Endothelial cell of umbilical vein (primary cell): ENCODE measurements at regions not wholly inside any gene's neighbourhood (a gene's known extent, or its start where the extent isn't known, plus 50 kb on each side); places are given as distances from the start of the nearest gene placed in this dataset.
"Not testable (repeated sequence)": the region's sequence is repeated elsewhere in the genome, so short reads cannot be mapped to it uniquely, and the experiment has no call there.

Experiments
- BruUV-seq: library from RNA; stranded (reverse); fragments of 400-500 nt; replicated peaks from 2 replicates; lab custom pipeline; 2021; lab: Mats Ljungman, UMichigan
- CTCF ChIA-PET: fragments of 300-600, 350-600 bp; sonication (Branson Sonifier 250); formaldehyde crosslinking; loops from one replicate; lab custom pipeline; 2021; ENCODE audit warnings: antibody characterized with exemption, inconsistent platforms; lab: Charles Lee
- POLR2A ChIA-PET: fragments of 300-600, 350-600 bp; sonication (Branson Sonifier 250); formaldehyde crosslinking; loops from one replicate; lab custom pipeline; 2021; ENCODE audit warnings: antibody characterized with exemption, inconsistent platforms; lab: Charles Lee
- DNase-seq: peaks from one replicate; pipeline ENCODE4 v3.0.0-alpha.2; 2011; ENCODE audit warnings: low read depth, low spot score
- FAIRE-seq: peaks from 2 replicates; lab custom pipeline; 2011; peaks lifted over from hg19 to GRCh38; lab: Jason Lieb, UNC
- H2AFZ ChIP-seq: 2 replicates; pipeline ENCODE4 v1.6.0; 2012; ENCODE audit warnings: low read depth, low read length, control low read depth, inconsistent platforms
- H3K27ac ChIP-seq: 2 replicates; pipeline ENCODE4 v1.5.1; 2011; ENCODE audit warnings: low read depth, mild to moderate bottlenecking, control low read depth, low read length, moderate library complexity; ENCODE audit not compliant: insufficient read depth
- H3K27me3 ChIP-seq, 2 experiments: 2 replicates each; pipeline versions ENCODE4 v1.6.0 to v1.6.1; 2011; ENCODE audit warnings: low read length in 2 of 2, mixed read lengths in 1 of 2; ENCODE audit not compliant: control insufficient read depth in 2 of 2, insufficient read depth in 2 of 2
- H3K36me3 ChIP-seq, 2 experiments: 2 replicates in 1 of 2; 3 replicates in 1 of 2; pipeline ENCODE4 v1.5.1; 2011; ENCODE audit warnings: low read length in 2 of 2, mild to moderate bottlenecking in 1 of 2, moderate library complexity in 1 of 2; ENCODE audit not compliant: control insufficient read depth in 2 of 2, insufficient read depth in 2 of 2; ENCODE audit errors: extremely low read depth in 1 of 2
- H3K4me1 ChIP-seq: 3 replicates; pipeline ENCODE4 v1.5.1; 2011; ENCODE audit warnings: mild to moderate bottlenecking, low read length; ENCODE audit not compliant: control insufficient read depth, insufficient read depth; ENCODE audit errors: extremely low read depth
- H3K4me2 ChIP-seq: 2 replicates; pipeline ENCODE4 v1.6.1; 2011; ENCODE audit warnings: low read length, control low read depth, mixed read lengths; ENCODE audit not compliant: insufficient read depth
- H3K4me3 ChIP-seq, 3 experiments: fragments of 200-600 bp in 1 of 3; sonication (generic), shearing (Covaris generic) in 1 of 3; replicated peaks in 1 of 3; 2 replicates each; pipeline ENCODE4 v1.5.1; 2011 to 2016; ENCODE audit warnings: control low read depth in 3 of 3, low read length in 3 of 3, mild to moderate bottlenecking in 2 of 3, inconsistent platforms in 1 of 3, low read depth in 1 of 3, moderate library complexity in 1 of 3; ENCODE audit not compliant: insufficient read depth in 1 of 3
- H3K79me2 ChIP-seq: 2 replicates; pipeline ENCODE4 v1.6.0; 2012; ENCODE audit warnings: low read length, inconsistent platforms; ENCODE audit not compliant: control insufficient read depth, insufficient read depth
- H3K9ac ChIP-seq: replicated peaks from 2 replicates; pipeline ENCODE3; 2011; ENCODE audit warnings: low read length, control low read depth; ENCODE audit not compliant: insufficient read depth; ENCODE audit errors: extremely low read depth
- H3K9me1 ChIP-seq: replicated peaks from 3 replicates; pipeline ENCODE4 v1.6.0; 2011; ENCODE audit warnings: mild to moderate bottlenecking, low read length; ENCODE audit not compliant: control insufficient read depth, insufficient read depth; ENCODE audit errors: extremely low read depth
- H3K9me3 ChIP-seq: replicated peaks from 2 replicates; pipeline ENCODE4 v1.5.1; 2012; ENCODE audit warnings: low read length, inconsistent platforms; ENCODE audit not compliant: control insufficient read depth, insufficient read depth
- H4K20me1 ChIP-seq: replicated peaks from 2 replicates; pipeline ENCODE3; 2011; ENCODE audit warnings: mild to moderate bottlenecking, low read length; ENCODE audit not compliant: control insufficient read depth, insufficient read depth; ENCODE audit errors: extremely low read depth
- CTCF ChIP-seq, 2 donors: IDR thresholded peaks; 1 replicate in 1 of 2; 2 replicates in 1 of 2; pipeline ENCODE4 v1.5.1; 2011; ENCODE audit warnings: low read length in 2 of 2, mild to moderate bottlenecking in 2 of 2, moderate library complexity in 2 of 2, control low read depth in 1 of 2, inconsistent platforms in 1 of 2, low read depth in 1 of 2; ENCODE audit not compliant: insufficient read depth in 1 of 2; ENCODE audit errors: extremely low read depth in 1 of 2
- EZH2 ChIP-seq: IDR thresholded peaks from 2 replicates; pipeline ENCODE4 v1.6.1; 2012; ENCODE audit warnings: borderline replicate concordance, low read depth, mild to moderate bottlenecking, moderate library complexity, low read length, inconsistent platforms; ENCODE audit not compliant: severe bottlenecking
- FOS ChIP-seq: IDR thresholded peaks from 2 replicates; pipeline ENCODE4 v1.6.1; 2011; ENCODE audit warnings: mild to moderate bottlenecking, low read length, moderate library complexity, borderline replicate concordance; ENCODE audit not compliant: insufficient read depth
- GATA2 ChIP-seq: IDR thresholded peaks from 2 replicates; pipeline ENCODE4 v1.7.0; 2011; ENCODE audit warnings: low read depth, mild to moderate bottlenecking, moderate library complexity, mixed read lengths, low read length; ENCODE audit not compliant: insufficient read length, insufficient read depth
- JUN ChIP-seq: IDR thresholded peaks from 2 replicates; pipeline ENCODE4 v1.6.1; 2011; ENCODE audit warnings: borderline replicate concordance, low read depth; ENCODE audit not compliant: insufficient read length, insufficient read depth
- MYC ChIP-seq: IDR thresholded peaks from one replicate; pipeline ENCODE4 v1.6.1; 2011; ENCODE audit warnings: mild to moderate bottlenecking, low read depth, low read length
- POLR2A ChIP-seq: IDR thresholded peaks from 2 replicates; pipeline ENCODE4 v1.6.1; 2012; ENCODE audit warnings: low read depth, mild to moderate bottlenecking, control low read depth, low read length
- POLR2AphosphoS5 ChIP-seq: IDR thresholded peaks from 2 replicates; pipeline ENCODE4 v1.6.1; 2012; ENCODE audit warnings: low read depth, mild to moderate bottlenecking, control low read depth, low read length, moderate library complexity; ENCODE audit not compliant: insufficient read depth
- dilution Hi-C: fragments of 300-500 bp; cut with MboI; formaldehyde crosslinking; loops from one replicate; pipeline ENCODE4 v1.15.0; 2019; ENCODE audit warnings: low sequenced_read_pairs; ENCODE audit not compliant: extremely low pct_ligation_motif_present
- intact Hi-C: fragments of 100-400 bp; cut with micrococcal nuclease; formaldehyde crosslinking; loops from one replicate; pipeline ENCODE4 v1.10.0; 2022
- TF ChIP-seq, protein P1 (sequence below): IDR thresholded peaks from 2 replicates; pipeline ENCODE4 v1.6.1; 2011; ENCODE audit not compliant: insufficient read depth, insufficient read length

DNA sequence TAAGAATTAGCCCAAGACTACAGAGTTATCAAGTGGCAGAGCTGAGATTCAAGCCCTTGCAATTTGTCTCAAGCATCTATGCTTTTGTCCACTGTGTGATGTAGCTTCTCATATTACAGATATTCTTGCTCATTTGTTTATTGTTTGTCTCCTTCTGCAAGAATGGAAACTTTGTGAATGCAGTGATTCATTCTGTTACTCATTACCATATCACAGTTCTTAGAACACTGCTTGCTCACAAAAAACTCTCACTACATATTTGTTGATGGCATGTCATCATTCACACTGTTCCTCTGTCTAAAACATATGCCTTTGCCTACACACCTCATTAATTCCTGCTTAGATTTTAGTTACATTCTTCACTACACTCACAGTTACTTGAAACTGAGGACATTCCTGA is 1198.9 kb downstream of the PLA2G4A start:
- BruUV-seq = no TSS peak
- intact Hi-C loops = loop anchor here (1.0 to 5.0 kb wide), 5 partner anchors 16 to 680 kb away; no protein-coding TSS in a partner anchor
- TF ChIP-seq FOS (peak; percentile 95), GATA2 (peak; percentile 44), MYC (no peak), JUN (peak; percentile 97), EZH2 (no peak), POLR2A (peak; percentile 28), POLR2AphosphoS5 (peak; percentile 51), CTCF (IDR thresholded peaks at IDR 0.05; ENCODE audit: extremely low read depth in 1 of 2, insufficient read depth in 1 of 2, low read depth in 1 of 2, low read length in 2 of 2) (no peak)
- TF ChIP-seq, protein P1, sequence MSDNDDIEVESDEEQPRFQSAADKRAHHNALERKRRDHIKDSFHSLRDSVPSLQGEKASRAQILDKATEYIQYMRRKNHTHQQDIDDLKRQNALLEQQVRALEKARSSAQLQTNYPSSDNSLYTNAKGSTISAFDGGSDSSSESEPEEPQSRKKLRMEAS = no peak
- POLR2A ChIA-PET = interaction anchor here (1.2 kb wide), 1 partner anchor 16 kb away, joined by 3 read pairs; no protein-coding TSS in a partner anchor
- H3K27ac ChIP-seq = peak overlapping the region; percentile 94
- H3K4me3 ChIP-seq = no peak overlapping the region
- DNase-seq (peak; percentile 94), FAIRE-seq (peak; percentile 89)
- H3K79me2 ChIP-seq = no peaks in the 10 kb centered on the region
- H3K9me3 ChIP-seq = no peaks in the 10 kb centered on the region
- no peaks in the 10 kb centered on the region for H4K20me1 ChIP-seq
- peak overlapping the region; percentile 66 for H3K4me2 ChIP-seq
- H3K9ac ChIP-seq = peak overlapping the region; percentile 67
- peak overlapping the region; percentile 50 for H2AFZ ChIP-seq
- peaks cover 25% of the 10 kb centered on the region for H3K4me1 ChIP-seq
- H3K36me3 ChIP-seq = no peaks in the 10 kb centered on the region
- no peaks in the 10 kb centered on the region for H3K27me3 ChIP-seq
- CTCF ChIA-PET = interaction anchor here (0.9 to 1.0 kb wide), 2 partner anchors 16 to 99 kb away, joined by 4 to 9 read pairs; no protein-coding TSS in a partner anchor
- dilution Hi-C loops = no loop called here
- no peaks in the 10 kb centered on the region for H3K9me1 ChIP-seq

- H3K27ac ChIP-seq, H3K36me3 ChIP-seq, FAIRE-seq, H3K4me3 ChIP-seq, H3K4me1 ChIP-seq, H4K20me1 ChIP-seq, POLR2A ChIA-PET, dilution Hi-C loops, H3K79me2 ChIP-seq, BruUV-seq, H2AFZ ChIP-seq, intact Hi-C loops, DNase-seq, H3K27me3 ChIP-seq, CTCF ChIA-PET, H3K9me3 ChIP-seq, H3K9ac ChIP-seq, H3K9me1 ChIP-seq, H3K4me2 ChIP-seq: not testable (repeated sequence)
Measured at GRCh38 chr1:188037572-188037971, 1208.8 kb downstream of the PLA2G4A start.
